ENCODE measurements at regions not wholly inside any gene's neighbourhood (a gene's known extent, or its start where the extent isn't known, plus 50 kb on each side); places are given as distances from the start of the nearest gene placed in this dataset.

GRCh38 chr12:31855427-31855826 is 103.8 kb upstream of the RESF1 start (continued):
- TF ChIP-seq USF2 (IDR thresholded peaks at IDR 0.05; ENCODE audit: low read length), result no peak
- no peak for TF ChIP-seq ATF2 (IDR thresholded peaks at IDR 0.05; ENCODE audit: low read length)
- no peak for TF ChIP-seq POLR2A (IDR thresholded peaks at IDR 0.05; ENCODE audit: control extremely low read depth in 1 of 2, low read depth in 2 of 2, low read length in 2 of 2)
- no peak for TF ChIP-seq ZNF274 (IDR thresholded peaks at IDR 0.05; ENCODE audit: borderline replicate concordance, extremely low read depth, low read length)

Measured in H1 (cell line).